ENCODE measurements at regions not wholly inside any gene's neighbourhood (a gene's known extent, or its start where the extent isn't known, plus 50 kb on each side); places are given as distances from the start of the nearest gene placed in this dataset.
"Not testable (repeated sequence)": the region's sequence is repeated elsewhere in the genome, so short reads cannot be mapped to it uniquely, and the experiment has no call there.

GRCh38 chr2:36128359-36128758, 227.2 kb upstream of the CRIM1 start:
- ATAC-seq (replicated peaks in 1 of 2): no peak
- no peak overlapping the region for H3K27ac Mint-ChIP-seq

GRCh38 chr2:36125702-36126101, 229.9 kb upstream of the CRIM1 start:
- Mint-ChIP-seq H3K27me3 (ENCODE audit: low read depth) (peaks cover 60% of the 10 kb centered on the region), H3K9me3 (peaks cover 0 to 4% of the 10 kb centered on the region in 2 donors), H3K4me1 (ENCODE audit: low read depth) (peaks cover 14% of the 10 kb centered on the region), H3K4me3 (no peak overlapping the region), H3K27ac (no peak overlapping the region), H3K36me3 (ENCODE audit: insufficient read depth in 2 of 2) (peaks cover 0 to 2% of the 10 kb centered on the region in 2 donors)
- DNase-seq: no peak
- no peak for ATAC-seq (replicated peaks in 1 of 2)

More at GRCh38 chr2:36128359-36128758, 227.2 kb upstream of the CRIM1 start:
- H3K9me3 Mint-ChIP-seq: no peaks in the 10 kb centered on the region
- no peaks in the 10 kb centered on the region for H3K36me3 Mint-ChIP-seq (ENCODE audit: insufficient read depth in 2 of 2)
- H3K4me1 Mint-ChIP-seq (ENCODE audit: low read depth): peaks cover 14% of the 10 kb centered on the region
- no peak overlapping the region for H3K4me3 Mint-ChIP-seq
- peaks cover 57% of the 10 kb centered on the region for H3K27me3 Mint-ChIP-seq (ENCODE audit: low read depth)
- DNase-seq: no peak

- peaks cover 14% of the 10 kb centered on the region for H3K4me1 Mint-ChIP-seq (ENCODE audit: low read depth)
- peaks cover 0 to 4% of the 10 kb centered on the region in 2 donors for H3K36me3 Mint-ChIP-seq (ENCODE audit: insufficient read depth in 2 of 2)
- DNase-seq (no peak), ATAC-seq (replicated peaks in 1 of 2) (peak; percentile 89 to 94)
- H3K9me3 Mint-ChIP-seq: peaks cover 0 to 5% of the 10 kb centered on the region in 2 donors
- no peak overlapping the region for H3K27ac Mint-ChIP-seq
- H3K27me3 Mint-ChIP-seq (ENCODE audit: low read depth): peaks cover 62% of the 10 kb centered on the region
- H3K4me3 Mint-ChIP-seq: no peak overlapping the region
Measured at GRCh38 chr2:36123995-36124394, 231.6 kb upstream of the CRIM1 start.

- Mint-ChIP-seq H3K4me1 (ENCODE audit: low read depth) (no peaks in the 10 kb centered on the region), H3K27me3 (ENCODE audit: low read depth) (no peaks in the 10 kb centered on the region), H3K36me3 (ENCODE audit: insufficient read depth in 2 of 2) (peaks cover 2 to 4% of the 10 kb centered on the region in 2 donors), H3K4me3 (no peak overlapping the region), H3K9me3 (peaks cover 7 to 8% of the 10 kb centered on the region in 2 donors), H3K27ac (no peak overlapping the region)
- DNase-seq (no peak), ATAC-seq (replicated peaks in 1 of 2) (no peak)
Measured at GRCh38 chr2:36097022-36097421, 258.6 kb upstream of the CRIM1 start.

GRCh38 chr2:36091844-36092741, 263.5 kb upstream of the CRIM1 start:
- not testable (repeated sequence) for H3K4me3 Mint-ChIP-seq; H3K27ac Mint-ChIP-seq; H3K36me3 Mint-ChIP-seq (ENCODE audit: insufficient read depth in 2 of 2); H3K4me1 Mint-ChIP-seq (ENCODE audit: low read depth); DNase-seq; ATAC-seq (replicated peaks in 1 of 2)
- Mint-ChIP-seq H3K27me3 (ENCODE audit: low read depth) (peaks cover 10% of the 10 kb centered on the region), H3K9me3 (peaks cover 3 to 14% of the 10 kb centered on the region in 2 donors)

GRCh38 chr2:36088716-36089328, 266.8 kb upstream of the CRIM1 start:
- Mint-ChIP-seq H3K27me3 (ENCODE audit: low read depth) (peaks cover 18% of the 10 kb centered on the region), H3K4me1 (ENCODE audit: low read depth) (no peaks in the 10 kb centered on the region), H3K36me3 (ENCODE audit: insufficient read depth in 2 of 2) (no peaks in the 10 kb centered on the region), H3K4me3 (no peak overlapping the region), H3K9me3 (peaks cover 0 to 9% of the 10 kb centered on the region in 2 donors), H3K27ac (no peak overlapping the region)
- ATAC-seq (replicated peaks in 1 of 2): no peak
- no peak for DNase-seq

- DNase-seq (no peak), ATAC-seq (replicated peaks in 1 of 2) (no peak)
- Mint-ChIP-seq H3K27me3 (ENCODE audit: low read depth) (peaks cover 25% of the 10 kb centered on the region), H3K4me1 (ENCODE audit: low read depth) (no peaks in the 10 kb centered on the region), H3K4me3 (no peak overlapping the region), H3K27ac (no peak overlapping the region), H3K9me3 (peaks cover 0 to 10% of the 10 kb centered on the region in 2 donors), H3K36me3 (ENCODE audit: insufficient read depth in 2 of 2) (no peaks in the 10 kb centered on the region)
Measured at GRCh38 chr2:36087344-36087743, 268.2 kb upstream of the CRIM1 start.

- Mint-ChIP-seq H3K27ac (no peak overlapping the region), H3K4me3 (no peak overlapping the region), H3K9me3 (peaks cover 0 to 3% of the 10 kb centered on the region in 2 donors), H3K4me1 (ENCODE audit: low read depth) (no peaks in the 10 kb centered on the region), H3K27me3 (ENCODE audit: low read depth) (peaks cover 15% of the 10 kb centered on the region), H3K36me3 (ENCODE audit: insufficient read depth in 2 of 2) (no peaks in the 10 kb centered on the region)
- no peak for ATAC-seq (replicated peaks in 1 of 2)
- DNase-seq: no peak
Measured at GRCh38 chr2:36079793-36080192, 275.8 kb upstream of the CRIM1 start.

GRCh38 chr2:36074008-36074407, 281.6 kb upstream of the CRIM1 start:
- Mint-ChIP-seq H3K4me1 (ENCODE audit: low read depth) (no peaks in the 10 kb centered on the region), H3K27me3 (ENCODE audit: low read depth) (peaks cover 12% of the 10 kb centered on the region), H3K9me3 (no peaks in the 10 kb centered on the region), H3K36me3 (ENCODE audit: insufficient read depth in 2 of 2) (no peaks in the 10 kb centered on the region), H3K4me3 (no peak overlapping the region), H3K27ac (no peak overlapping the region)
- DNase-seq: no peak
- no peak for ATAC-seq (replicated peaks in 1 of 2)

GRCh38 chr2:36071698-36072097, 283.9 kb upstream of the CRIM1 start:
- no peaks in the 10 kb centered on the region for H3K36me3 Mint-ChIP-seq (ENCODE audit: insufficient read depth in 2 of 2)
- ATAC-seq (replicated peaks in 1 of 2): no peak
- H3K27ac Mint-ChIP-seq: no peak overlapping the region
- H3K4me3 Mint-ChIP-seq: no peak overlapping the region
- no peak for DNase-seq
- H3K27me3 Mint-ChIP-seq (ENCODE audit: low read depth): peaks cover 12% of the 10 kb centered on the region
- H3K4me1 Mint-ChIP-seq (ENCODE audit: low read depth): no peaks in the 10 kb centered on the region
- H3K9me3 Mint-ChIP-seq: peaks cover 0 to 2% of the 10 kb centered on the region in 2 donors

GRCh38 chr2:36069074-36069473, 286.5 kb upstream of the CRIM1 start:
- peaks cover 2% of the 10 kb centered on the region in 2 donors for H3K9me3 Mint-ChIP-seq
- H3K27ac Mint-ChIP-seq: no peak overlapping the region
- H3K27me3 Mint-ChIP-seq (ENCODE audit: low read depth): peaks cover 12% of the 10 kb centered on the region
- H3K4me1 Mint-ChIP-seq (ENCODE audit: low read depth): no peaks in the 10 kb centered on the region
- no peak for ATAC-seq (replicated peaks in 1 of 2)
- no peak for DNase-seq
- H3K36me3 Mint-ChIP-seq (ENCODE audit: insufficient read depth in 2 of 2): no peaks in the 10 kb centered on the region
- no peak overlapping the region for H3K4me3 Mint-ChIP-seq

GRCh38 chr2:36068086-36068485, 287.5 kb upstream of the CRIM1 start:
- Mint-ChIP-seq H3K4me3 (no peak overlapping the region), H3K27me3 (ENCODE audit: low read depth) (peaks cover 15% of the 10 kb centered on the region), H3K27ac (no peak overlapping the region), H3K9me3 (peaks cover 2 to 4% of the 10 kb centered on the region in 2 donors), H3K4me1 (ENCODE audit: low read depth) (no peaks in the 10 kb centered on the region), H3K36me3 (ENCODE audit: insufficient read depth in 2 of 2) (no peaks in the 10 kb centered on the region)
- DNase-seq (no peak), ATAC-seq (replicated peaks in 1 of 2) (no peak)

GRCh38 chr2:36060133-36060532, 295.4 kb upstream of the CRIM1 start:
- Mint-ChIP-seq H3K27ac (peak overlapping the region; percentile 10), H3K9me3 (peaks cover 2 to 11% of the 10 kb centered on the region in 2 donors), H3K27me3 (ENCODE audit: low read depth) (peaks cover 24% of the 10 kb centered on the region), H3K4me1 (ENCODE audit: low read depth) (peaks cover 6% of the 10 kb centered on the region), H3K4me3 (no peak overlapping the region), H3K36me3 (ENCODE audit: insufficient read depth in 2 of 2) (no peaks in the 10 kb centered on the region)
- DNase-seq (no peak), ATAC-seq (replicated peaks in 1 of 2) (no peak)
